ENCODE measurements at regions not wholly inside any gene's neighbourhood (a gene's known extent, or its start where the extent isn't known, plus 50 kb on each side); places are given as distances from the start of the nearest gene placed in this dataset.

DNA sequence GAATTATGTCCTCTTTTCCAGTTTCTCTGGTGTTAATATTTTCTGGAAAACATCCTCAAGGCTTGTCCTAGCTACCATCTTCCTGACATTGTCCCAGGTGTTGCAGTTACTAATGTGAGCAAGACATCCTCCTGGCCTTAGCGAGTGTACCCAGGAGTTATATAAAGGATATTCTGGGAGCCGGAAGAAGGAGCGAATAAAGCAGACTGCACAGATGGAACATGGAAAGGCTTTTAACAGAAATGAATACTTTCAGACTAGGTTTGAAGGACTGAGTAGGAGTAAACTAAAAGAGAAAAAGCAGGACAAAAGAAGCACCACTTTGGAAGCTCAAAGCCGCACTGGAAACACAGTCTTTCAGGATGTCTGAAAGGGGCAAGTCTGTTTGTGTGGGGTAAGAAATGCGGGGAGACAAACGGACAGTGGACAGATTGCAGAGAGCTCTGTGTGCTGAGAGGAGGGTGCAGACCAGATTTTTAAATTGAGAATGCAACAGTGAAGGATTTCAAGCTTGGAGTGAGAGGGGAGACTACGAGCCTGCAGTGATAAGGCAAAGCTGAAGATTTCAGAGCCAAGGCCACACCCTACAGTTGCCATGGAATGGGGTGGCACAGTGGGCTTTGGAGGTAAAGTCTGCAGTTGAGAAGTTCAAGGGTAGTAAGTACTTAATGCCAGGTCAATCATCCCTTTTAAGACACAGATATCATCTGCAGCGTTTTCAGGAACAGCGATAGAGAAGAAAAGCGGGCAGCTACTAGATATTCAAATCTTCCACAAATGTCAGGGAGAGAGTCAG, 94.1 kb upstream of the TAF11L2 start:
- no peaks in the 10 kb centered on the region for H3K36me3 ChIP-seq (ENCODE audit: control insufficient read depth in 2 of 2, extremely low read depth in 1 of 2, insufficient read depth in 2 of 2, low read length in 2 of 2)
- H3K4me2 ChIP-seq (ENCODE audit: insufficient read depth, low read length): no peak overlapping the region
- no peak overlapping the region for H3K9ac ChIP-seq (replicated peaks; ENCODE audit: extremely low read depth, insufficient read depth, low read length)
- no peaks in the 10 kb centered on the region for H3K79me2 ChIP-seq (ENCODE audit: control insufficient read depth, insufficient read depth, low read length)
- no peaks in the 10 kb centered on the region for H3K4me1 ChIP-seq (ENCODE audit: control insufficient read depth, extremely low read depth, insufficient read depth, low read length)
- intact Hi-C loops (cut with micrococcal nuclease): no loop called here
- ChIA-PET POLR2A (no interaction called here), CTCF (interaction anchor here (1.8 kb wide), 1 partner anchor 187 kb away, joined by 7 read pairs; no protein-coding TSS in a partner anchor)
- FAIRE-seq (no peak), DNase-seq (ENCODE audit: low read depth, low spot score) (no peak)
- H3K27me3 ChIP-seq (ENCODE audit: control insufficient read depth in 2 of 2, insufficient read depth in 2 of 2, low read length in 2 of 2): peaks cover 10 to 39% of the 10 kb centered on the region in 2 experiments
- H3K27ac ChIP-seq (ENCODE audit: insufficient read depth, low read depth, low read length): no peak overlapping the region
- H2AFZ ChIP-seq (ENCODE audit: low read depth, low read length): no peak overlapping the region
- H3K4me3 ChIP-seq (replicated peaks in 1 of 3; ENCODE audit: insufficient read depth in 1 of 3, low read depth in 1 of 3, low read length in 3 of 3): no peak overlapping the region
- H3K9me3 ChIP-seq (replicated peaks; ENCODE audit: control insufficient read depth, insufficient read depth, low read length): no peaks in the 10 kb centered on the region
- BruUV-seq (replicated peaks): no TSS peak
- no peaks in the 10 kb centered on the region for H3K9me1 ChIP-seq (replicated peaks; ENCODE audit: control insufficient read depth, extremely low read depth, insufficient read depth, low read length)
- TF ChIP-seq POLR2A (IDR thresholded peaks at IDR 0.05; ENCODE audit: low read depth, low read length) (no peak), FOS (IDR thresholded peaks at IDR 0.05; ENCODE audit: borderline replicate concordance, insufficient read depth, low read length) (no peak), POLR2AphosphoS5 (IDR thresholded peaks at IDR 0.05; ENCODE audit: insufficient read depth, low read depth, low read length) (no peak), CTCF (IDR thresholded peaks at IDR 0.05; ENCODE audit: extremely low read depth in 1 of 2, insufficient read depth in 1 of 2, low read depth in 1 of 2, low read length in 2 of 2) (no peak), EZH2 (IDR thresholded peaks at IDR 0.05; ENCODE audit: borderline replicate concordance, low read depth, low read length, severe bottlenecking) (no peak), MYC (IDR thresholded peaks at IDR 0.05; ENCODE audit: low read depth, low read length) (no peak), JUN (IDR thresholded peaks at IDR 0.05; ENCODE audit: borderline replicate concordance, insufficient read depth, insufficient read length, low read depth) (no peak), GATA2 (IDR thresholded peaks at IDR 0.05; ENCODE audit: insufficient read depth, insufficient read length, low read depth, low read length) (no peak)
- TF ChIP-seq, protein P1, sequence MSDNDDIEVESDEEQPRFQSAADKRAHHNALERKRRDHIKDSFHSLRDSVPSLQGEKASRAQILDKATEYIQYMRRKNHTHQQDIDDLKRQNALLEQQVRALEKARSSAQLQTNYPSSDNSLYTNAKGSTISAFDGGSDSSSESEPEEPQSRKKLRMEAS (IDR thresholded peaks at IDR 0.05; ENCODE audit: insufficient read depth, insufficient read length): no peak
- dilution Hi-C loops (cut with MboI; ENCODE audit: extremely low pct_ligation_motif_present, low sequenced_read_pairs): no loop called here
- H4K20me1 ChIP-seq (replicated peaks; ENCODE audit: control insufficient read depth, extremely low read depth, insufficient read depth, low read length): no peaks in the 10 kb centered on the region
